OCI-LY7 (cell line): ENCODE measurements at regions not wholly inside any gene's neighbourhood (a gene's known extent, or its start where the extent isn't known, plus 50 kb on each side); places are given as distances from the start of the nearest gene placed in this dataset.

Experiments
- EZH2phosphoT487 ChIP-seq: fragments of 200-600 bp; sonication (generic); IDR thresholded peaks from 2 replicates; pipeline ENCODE4 v1.6.1; 2018; ENCODE audit warnings: low read depth, borderline replicate concordance, mild to moderate bottlenecking, mixed run types, antibody characterized with exemption, low read length, moderate library complexity, mixed read lengths
- TF ChIP-seq, protein P1 (sequence below): fragments of 200-600 bp; sonication (generic); conservative IDR thresholded peaks from 2 replicates; pipeline ENCODE4 v1.5.1; 2014; ENCODE audit warnings: mild to moderate bottlenecking, antibody characterized with exemption, low read length, moderate library complexity, mixed read lengths

DNA sequence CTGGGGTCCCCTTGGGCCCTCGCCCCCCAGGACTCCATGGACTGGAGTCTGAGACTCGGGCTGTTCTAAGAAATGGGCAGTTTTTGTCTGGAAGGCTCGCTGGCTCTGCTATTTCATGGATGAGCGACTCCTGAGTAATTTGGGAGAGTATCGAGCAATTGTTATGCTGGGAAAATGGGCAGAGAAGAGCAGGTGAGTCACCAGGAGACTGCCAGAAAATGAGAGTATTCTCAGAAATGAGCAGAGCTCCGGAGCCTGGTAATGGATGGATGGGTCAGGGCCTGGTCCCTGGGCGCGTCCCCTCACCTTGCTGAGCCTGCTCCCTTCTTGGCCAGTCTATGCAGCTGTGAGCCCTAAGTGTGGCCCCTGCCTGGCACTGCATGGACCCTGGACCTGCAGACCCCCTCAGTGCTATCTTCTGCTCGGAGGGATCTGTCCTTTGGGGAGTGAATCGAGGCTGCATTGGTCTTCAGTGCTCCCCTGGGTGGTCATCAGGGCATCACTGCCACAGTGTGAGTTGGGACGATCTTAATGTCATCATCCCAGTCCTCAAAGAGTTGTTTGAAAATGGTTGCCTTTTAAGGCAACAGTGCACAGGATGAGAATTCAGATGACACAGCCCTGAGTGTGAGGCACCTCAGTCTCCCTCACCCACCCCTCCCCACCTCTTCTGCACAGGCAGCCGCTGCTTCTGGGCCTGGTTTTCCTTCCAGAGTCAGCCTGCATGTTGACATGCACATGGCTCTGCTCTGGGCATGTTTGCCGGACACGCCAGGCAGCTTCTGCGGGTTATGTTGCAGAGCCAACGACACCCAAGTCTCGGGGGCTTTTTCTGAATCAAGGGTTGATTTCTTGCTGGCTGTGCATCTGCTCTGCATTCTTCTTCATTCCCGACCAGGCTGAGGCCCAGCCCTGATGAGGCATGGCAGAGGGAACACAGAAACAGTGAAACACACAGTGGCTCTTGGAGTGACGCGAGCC lies 519.0 kb downstream of the TBC1D22A start:
- TF ChIP-seq, protein P1, sequence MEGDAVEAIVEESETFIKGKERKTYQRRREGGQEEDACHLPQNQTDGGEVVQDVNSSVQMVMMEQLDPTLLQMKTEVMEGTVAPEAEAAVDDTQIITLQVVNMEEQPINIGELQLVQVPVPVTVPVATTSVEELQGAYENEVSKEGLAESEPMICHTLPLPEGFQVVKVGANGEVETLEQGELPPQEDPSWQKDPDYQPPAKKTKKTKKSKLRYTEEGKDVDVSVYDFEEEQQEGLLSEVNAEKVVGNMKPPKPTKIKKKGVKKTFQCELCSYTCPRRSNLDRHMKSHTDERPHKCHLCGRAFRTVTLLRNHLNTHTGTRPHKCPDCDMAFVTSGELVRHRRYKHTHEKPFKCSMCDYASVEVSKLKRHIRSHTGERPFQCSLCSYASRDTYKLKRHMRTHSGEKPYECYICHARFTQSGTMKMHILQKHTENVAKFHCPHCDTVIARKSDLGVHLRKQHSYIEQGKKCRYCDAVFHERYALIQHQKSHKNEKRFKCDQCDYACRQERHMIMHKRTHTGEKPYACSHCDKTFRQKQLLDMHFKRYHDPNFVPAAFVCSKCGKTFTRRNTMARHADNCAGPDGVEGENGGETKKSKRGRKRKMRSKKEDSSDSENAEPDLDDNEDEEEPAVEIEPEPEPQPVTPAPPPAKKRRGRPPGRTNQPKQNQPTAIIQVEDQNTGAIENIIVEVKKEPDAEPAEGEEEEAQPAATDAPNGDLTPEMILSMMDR = no peak
- TF ChIP-seq EZH2phosphoT487 = no peak
